Vagina (tissue), 2 donors: ENCODE measurements at regions not wholly inside any gene's neighbourhood (a gene's known extent, or its start where the extent isn't known, plus 50 kb on each side); places are given as distances from the start of the nearest gene placed in this dataset.

Experiments
- POLR2A ChIP-seq, 2 donors: fragments of 450-650 bp; IDR thresholded peaks; one replicate each; pipeline ENCODE4 v1.6.1; 2017; ENCODE audit warnings: antibody characterized with exemption in 2 of 2, mild to moderate bottlenecking in 2 of 2, moderate library complexity in 2 of 2
- POLR2AphosphoS5 ChIP-seq, 2 donors: sonication (generic); formaldehyde crosslinking; IDR thresholded peaks; one replicate each; pipeline ENCODE4 v1.9.0; 2017; ENCODE audit warnings: antibody characterized with exemption in 2 of 2, mild to moderate bottlenecking in 2 of 2, low read depth in 1 of 2; ENCODE audit not compliant: insufficient read depth in 1 of 2
- TF ChIP-seq, protein P1 (sequence below), 3 experiments: fragments of 450-650 bp in 2 of 3; fragments of 200-600 bp in 1 of 3; sonication (generic) in 1 of 3; IDR thresholded peaks; one replicate each; pipeline ENCODE4 v1.5.1; 2017 to 2019; ENCODE audit warnings: antibody characterized with exemption in 3 of 3, mild to moderate bottlenecking in 2 of 3, moderate library complexity in 2 of 3

DNA sequence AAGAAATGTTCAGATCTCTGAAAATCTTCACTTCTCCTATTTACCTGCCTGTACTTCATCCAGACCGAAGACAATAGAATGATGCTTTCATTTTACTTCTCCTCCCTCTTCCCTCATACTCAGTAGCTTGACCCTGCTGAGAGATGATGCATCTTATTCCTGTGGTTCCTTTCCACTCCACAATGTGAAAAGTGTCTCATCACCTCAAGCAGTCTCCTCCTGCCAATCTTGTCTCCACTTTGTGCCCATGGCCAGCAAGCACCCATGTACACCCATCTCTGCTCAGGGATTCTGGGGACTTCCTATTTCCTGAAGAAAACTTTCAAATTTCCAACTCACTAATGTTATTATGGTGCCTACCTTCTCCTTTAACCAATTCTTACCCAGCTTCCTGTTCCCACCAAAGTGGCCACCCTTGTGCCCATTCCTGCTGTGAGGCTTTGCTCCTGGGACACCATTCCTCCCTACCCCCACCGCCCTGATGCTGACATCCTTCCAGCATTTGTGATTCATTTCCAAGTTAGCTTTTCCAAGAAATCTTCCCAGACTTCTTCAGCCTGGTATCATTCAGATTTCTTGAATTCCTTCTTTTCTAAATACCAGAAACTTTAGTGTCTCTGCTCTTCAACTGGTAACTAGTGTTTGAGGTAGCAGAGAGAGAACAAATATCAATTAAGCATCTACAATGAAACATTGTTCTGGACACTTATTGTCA lies 212.5 kb downstream of the POSTN start:
- TF ChIP-seq, protein P1, sequence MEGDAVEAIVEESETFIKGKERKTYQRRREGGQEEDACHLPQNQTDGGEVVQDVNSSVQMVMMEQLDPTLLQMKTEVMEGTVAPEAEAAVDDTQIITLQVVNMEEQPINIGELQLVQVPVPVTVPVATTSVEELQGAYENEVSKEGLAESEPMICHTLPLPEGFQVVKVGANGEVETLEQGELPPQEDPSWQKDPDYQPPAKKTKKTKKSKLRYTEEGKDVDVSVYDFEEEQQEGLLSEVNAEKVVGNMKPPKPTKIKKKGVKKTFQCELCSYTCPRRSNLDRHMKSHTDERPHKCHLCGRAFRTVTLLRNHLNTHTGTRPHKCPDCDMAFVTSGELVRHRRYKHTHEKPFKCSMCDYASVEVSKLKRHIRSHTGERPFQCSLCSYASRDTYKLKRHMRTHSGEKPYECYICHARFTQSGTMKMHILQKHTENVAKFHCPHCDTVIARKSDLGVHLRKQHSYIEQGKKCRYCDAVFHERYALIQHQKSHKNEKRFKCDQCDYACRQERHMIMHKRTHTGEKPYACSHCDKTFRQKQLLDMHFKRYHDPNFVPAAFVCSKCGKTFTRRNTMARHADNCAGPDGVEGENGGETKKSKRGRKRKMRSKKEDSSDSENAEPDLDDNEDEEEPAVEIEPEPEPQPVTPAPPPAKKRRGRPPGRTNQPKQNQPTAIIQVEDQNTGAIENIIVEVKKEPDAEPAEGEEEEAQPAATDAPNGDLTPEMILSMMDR (IDR thresholded peaks at IDR 0.05), result no peak
- no peak for TF ChIP-seq POLR2A (IDR thresholded peaks at IDR 0.05)
- TF ChIP-seq POLR2AphosphoS5 (IDR thresholded peaks at IDR 0.05; ENCODE audit: insufficient read depth in 1 of 2, low read depth in 1 of 2), result no peak
